ENCODE measurements at regions not wholly inside any gene's neighbourhood (a gene's known extent, or its start where the extent isn't known, plus 50 kb on each side); places are given as distances from the start of the nearest gene placed in this dataset.

DNA sequence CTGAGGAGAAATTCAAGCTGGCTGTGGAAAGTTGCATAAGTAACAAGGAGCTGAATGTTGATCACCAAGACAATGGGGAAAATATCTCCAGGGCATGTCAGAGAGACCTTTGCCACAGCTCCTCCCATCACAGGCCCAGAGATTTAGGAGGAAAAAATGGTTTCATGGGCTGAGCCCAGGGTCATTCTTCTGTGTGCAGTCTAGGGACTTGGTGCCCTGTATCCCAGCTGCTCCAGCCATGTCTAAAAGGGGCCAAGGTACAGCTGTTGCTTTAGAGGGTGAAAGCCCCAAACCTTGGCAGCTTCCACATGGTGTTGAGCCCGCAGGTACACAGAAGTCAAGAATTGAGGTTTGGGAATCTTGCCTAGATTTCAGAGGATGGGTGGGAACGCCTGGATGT is 439.8 kb upstream of the HNRNPA3 start:
- no peak for TF ChIP-seq KDM1A (IDR thresholded peaks at IDR 0.05; ENCODE audit: low read depth)
- no peak for TF ChIP-seq NR3C1 (IDR thresholded peaks at IDR 0.05)
- no peak for TF ChIP-seq POLR2A (IDR thresholded peaks at IDR 0.05; ENCODE audit: low read length)

Measured in A549 (cell line).